Panc1 (cell line): ENCODE measurements at regions not wholly inside any gene's neighbourhood (a gene's known extent, or its start where the extent isn't known, plus 50 kb on each side); places are given as distances from the start of the nearest gene placed in this dataset.

Experiments used
- TF ChIP-seq, protein P1 (sequence below): fragments of 450-650 bp; IDR thresholded peaks from 2 replicates; pipeline ENCODE4 v1.5.1; 2017; ENCODE audit warnings: mild to moderate bottlenecking
- TF ChIP-seq, protein P2 (sequence below), 2 experiments: IDR thresholded peaks; 2 replicates each; pipeline ENCODE4 v1.6.1; 2011 to 2012; ENCODE audit warnings: low read depth in 2 of 2, control low read depth in 1 of 2, low read length in 1 of 2, mild to moderate bottlenecking in 1 of 2, moderate library complexity in 1 of 2; ENCODE audit not compliant: insufficient read depth in 1 of 2

DNA sequence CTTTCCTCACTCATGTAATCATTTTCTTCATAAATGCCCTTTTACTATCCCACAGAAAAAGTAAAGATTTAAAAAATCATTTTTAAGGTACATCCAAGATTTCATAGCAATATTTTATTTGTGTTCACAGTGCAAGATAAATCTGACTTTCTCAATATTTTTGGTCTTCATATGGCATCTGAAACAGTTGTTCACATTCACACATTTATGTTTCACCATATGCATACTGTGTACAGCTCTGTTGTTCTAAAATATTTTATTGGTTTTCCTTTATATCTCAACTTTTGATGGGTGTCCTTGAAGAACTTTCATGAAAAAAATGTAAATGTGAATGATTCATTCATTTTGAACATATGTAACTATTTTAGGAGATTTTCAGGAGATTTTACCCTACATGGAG lies 348.7 kb downstream of the SNAPC1 start:
- TF ChIP-seq, protein P1, sequence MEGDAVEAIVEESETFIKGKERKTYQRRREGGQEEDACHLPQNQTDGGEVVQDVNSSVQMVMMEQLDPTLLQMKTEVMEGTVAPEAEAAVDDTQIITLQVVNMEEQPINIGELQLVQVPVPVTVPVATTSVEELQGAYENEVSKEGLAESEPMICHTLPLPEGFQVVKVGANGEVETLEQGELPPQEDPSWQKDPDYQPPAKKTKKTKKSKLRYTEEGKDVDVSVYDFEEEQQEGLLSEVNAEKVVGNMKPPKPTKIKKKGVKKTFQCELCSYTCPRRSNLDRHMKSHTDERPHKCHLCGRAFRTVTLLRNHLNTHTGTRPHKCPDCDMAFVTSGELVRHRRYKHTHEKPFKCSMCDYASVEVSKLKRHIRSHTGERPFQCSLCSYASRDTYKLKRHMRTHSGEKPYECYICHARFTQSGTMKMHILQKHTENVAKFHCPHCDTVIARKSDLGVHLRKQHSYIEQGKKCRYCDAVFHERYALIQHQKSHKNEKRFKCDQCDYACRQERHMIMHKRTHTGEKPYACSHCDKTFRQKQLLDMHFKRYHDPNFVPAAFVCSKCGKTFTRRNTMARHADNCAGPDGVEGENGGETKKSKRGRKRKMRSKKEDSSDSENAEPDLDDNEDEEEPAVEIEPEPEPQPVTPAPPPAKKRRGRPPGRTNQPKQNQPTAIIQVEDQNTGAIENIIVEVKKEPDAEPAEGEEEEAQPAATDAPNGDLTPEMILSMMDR = no peak
- TF ChIP-seq, protein P2, sequence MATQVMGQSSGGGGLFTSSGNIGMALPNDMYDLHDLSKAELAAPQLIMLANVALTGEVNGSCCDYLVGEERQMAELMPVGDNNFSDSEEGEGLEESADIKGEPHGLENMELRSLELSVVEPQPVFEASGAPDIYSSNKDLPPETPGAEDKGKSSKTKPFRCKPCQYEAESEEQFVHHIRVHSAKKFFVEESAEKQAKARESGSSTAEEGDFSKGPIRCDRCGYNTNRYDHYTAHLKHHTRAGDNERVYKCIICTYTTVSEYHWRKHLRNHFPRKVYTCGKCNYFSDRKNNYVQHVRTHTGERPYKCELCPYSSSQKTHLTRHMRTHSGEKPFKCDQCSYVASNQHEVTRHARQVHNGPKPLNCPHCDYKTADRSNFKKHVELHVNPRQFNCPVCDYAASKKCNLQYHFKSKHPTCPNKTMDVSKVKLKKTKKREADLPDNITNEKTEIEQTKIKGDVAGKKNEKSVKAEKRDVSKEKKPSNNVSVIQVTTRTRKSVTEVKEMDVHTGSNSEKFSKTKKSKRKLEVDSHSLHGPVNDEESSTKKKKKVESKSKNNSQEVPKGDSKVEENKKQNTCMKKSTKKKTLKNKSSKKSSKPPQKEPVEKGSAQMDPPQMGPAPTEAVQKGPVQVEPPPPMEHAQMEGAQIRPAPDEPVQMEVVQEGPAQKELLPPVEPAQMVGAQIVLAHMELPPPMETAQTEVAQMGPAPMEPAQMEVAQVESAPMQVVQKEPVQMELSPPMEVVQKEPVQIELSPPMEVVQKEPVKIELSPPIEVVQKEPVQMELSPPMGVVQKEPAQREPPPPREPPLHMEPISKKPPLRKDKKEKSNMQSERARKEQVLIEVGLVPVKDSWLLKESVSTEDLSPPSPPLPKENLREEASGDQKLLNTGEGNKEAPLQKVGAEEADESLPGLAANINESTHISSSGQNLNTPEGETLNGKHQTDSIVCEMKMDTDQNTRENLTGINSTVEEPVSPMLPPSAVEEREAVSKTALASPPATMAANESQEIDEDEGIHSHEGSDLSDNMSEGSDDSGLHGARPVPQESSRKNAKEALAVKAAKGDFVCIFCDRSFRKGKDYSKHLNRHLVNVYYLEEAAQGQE (IDR thresholded peaks at IDR 0.05; ENCODE audit: insufficient read depth in 1 of 2, low read depth in 2 of 2, low read length in 1 of 2) = no peak
